ENCODE measurements at regions not wholly inside any gene's neighbourhood (a gene's known extent, or its start where the extent isn't known, plus 50 kb on each side); places are given as distances from the start of the nearest gene placed in this dataset.

DNA sequence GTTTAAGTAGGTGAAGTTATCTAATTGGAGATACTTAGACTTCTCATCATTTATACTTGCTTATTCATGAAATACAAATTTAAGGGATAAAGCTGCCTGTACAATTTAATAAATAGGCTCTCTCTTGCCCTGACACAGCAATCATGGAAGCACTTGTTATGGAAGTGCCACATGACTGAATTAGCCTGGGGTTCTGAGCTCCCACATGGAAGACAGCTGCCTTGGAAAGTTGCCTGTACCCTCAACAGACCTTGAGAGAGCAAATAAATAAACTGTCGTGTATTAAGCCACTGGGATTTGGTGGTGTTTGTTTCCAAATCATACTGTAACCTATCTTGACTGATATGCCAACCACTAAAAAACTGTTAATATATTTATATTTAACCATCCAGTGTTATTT, 87.0 kb upstream of the RSPO3 start:
- TF ChIP-seq POLR2AphosphoS5 (IDR thresholded peaks at IDR 0.05; ENCODE audit: insufficient read depth in 1 of 2, low read depth in 1 of 2): no peak
- TF ChIP-seq, protein P1, sequence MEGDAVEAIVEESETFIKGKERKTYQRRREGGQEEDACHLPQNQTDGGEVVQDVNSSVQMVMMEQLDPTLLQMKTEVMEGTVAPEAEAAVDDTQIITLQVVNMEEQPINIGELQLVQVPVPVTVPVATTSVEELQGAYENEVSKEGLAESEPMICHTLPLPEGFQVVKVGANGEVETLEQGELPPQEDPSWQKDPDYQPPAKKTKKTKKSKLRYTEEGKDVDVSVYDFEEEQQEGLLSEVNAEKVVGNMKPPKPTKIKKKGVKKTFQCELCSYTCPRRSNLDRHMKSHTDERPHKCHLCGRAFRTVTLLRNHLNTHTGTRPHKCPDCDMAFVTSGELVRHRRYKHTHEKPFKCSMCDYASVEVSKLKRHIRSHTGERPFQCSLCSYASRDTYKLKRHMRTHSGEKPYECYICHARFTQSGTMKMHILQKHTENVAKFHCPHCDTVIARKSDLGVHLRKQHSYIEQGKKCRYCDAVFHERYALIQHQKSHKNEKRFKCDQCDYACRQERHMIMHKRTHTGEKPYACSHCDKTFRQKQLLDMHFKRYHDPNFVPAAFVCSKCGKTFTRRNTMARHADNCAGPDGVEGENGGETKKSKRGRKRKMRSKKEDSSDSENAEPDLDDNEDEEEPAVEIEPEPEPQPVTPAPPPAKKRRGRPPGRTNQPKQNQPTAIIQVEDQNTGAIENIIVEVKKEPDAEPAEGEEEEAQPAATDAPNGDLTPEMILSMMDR (IDR thresholded peaks at IDR 0.05): no peak
